ENCODE measurements at regions not wholly inside any gene's neighbourhood (a gene's known extent, or its start where the extent isn't known, plus 50 kb on each side); places are given as distances from the start of the nearest gene placed in this dataset.

DNA sequence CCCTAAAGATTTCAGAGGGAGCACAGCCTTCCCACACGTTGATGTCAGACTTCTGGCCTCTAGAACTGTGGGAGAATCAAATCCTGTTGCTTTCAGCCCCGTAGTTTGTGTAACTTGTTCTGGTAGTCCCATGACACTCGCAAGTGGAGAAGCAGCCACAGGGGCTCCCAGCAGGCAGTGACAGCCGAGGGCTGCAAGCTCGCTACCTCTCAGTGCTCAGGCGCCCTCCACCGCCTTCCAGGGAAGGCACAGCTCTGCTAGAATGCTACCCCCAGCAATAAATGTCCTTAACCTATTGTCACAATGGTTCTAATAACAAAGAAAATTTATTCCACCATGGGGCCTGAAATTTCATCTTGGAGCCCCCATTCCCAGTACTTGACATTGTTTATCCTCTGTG, 143.1 kb upstream of the ZNF236 start:
- DNase-seq = no peak

DNA sequence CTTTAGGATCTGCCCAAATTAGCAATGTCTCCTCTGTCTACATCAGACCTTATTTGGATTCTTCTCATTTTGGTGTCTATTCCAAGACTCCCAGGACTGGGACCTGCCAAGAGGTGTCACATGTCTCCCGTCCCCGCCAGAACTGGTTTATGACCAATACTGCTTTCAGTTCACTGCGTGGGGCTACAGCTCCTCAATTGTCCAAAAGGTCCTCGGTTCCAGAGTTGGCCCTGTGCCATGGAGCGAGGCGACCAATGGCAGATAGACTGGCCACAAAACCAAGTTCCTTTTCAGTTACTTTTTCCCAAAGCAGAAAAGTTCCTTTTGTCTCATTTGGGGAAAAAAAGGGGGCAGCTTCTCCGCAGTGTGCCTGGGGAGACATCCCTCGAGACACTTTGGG, 144.1 kb upstream of the ZNF236 start:
- no peak for DNase-seq

DNA sequence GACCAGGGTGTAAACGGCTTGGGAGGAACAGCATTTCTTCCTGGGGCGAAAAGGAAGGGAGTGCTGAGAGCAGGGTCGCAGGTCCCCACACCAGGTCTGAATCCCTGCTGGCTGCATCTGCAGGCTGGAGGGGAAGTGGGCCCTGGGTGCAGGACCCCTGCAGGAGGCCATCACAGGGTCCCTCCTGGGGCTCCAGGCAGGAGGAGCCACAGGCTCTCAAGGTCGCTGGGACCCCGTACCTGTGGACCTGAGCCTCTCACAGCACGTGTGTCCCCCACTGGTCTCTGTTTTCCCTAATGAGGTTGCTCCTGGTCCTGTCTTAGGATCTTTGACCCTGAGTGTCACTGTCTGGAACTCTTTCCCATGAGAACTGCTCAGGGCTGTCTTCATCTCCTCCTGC, 147.8 kb upstream of the ZNF236 start:
- DNase-seq = no peak

DNA sequence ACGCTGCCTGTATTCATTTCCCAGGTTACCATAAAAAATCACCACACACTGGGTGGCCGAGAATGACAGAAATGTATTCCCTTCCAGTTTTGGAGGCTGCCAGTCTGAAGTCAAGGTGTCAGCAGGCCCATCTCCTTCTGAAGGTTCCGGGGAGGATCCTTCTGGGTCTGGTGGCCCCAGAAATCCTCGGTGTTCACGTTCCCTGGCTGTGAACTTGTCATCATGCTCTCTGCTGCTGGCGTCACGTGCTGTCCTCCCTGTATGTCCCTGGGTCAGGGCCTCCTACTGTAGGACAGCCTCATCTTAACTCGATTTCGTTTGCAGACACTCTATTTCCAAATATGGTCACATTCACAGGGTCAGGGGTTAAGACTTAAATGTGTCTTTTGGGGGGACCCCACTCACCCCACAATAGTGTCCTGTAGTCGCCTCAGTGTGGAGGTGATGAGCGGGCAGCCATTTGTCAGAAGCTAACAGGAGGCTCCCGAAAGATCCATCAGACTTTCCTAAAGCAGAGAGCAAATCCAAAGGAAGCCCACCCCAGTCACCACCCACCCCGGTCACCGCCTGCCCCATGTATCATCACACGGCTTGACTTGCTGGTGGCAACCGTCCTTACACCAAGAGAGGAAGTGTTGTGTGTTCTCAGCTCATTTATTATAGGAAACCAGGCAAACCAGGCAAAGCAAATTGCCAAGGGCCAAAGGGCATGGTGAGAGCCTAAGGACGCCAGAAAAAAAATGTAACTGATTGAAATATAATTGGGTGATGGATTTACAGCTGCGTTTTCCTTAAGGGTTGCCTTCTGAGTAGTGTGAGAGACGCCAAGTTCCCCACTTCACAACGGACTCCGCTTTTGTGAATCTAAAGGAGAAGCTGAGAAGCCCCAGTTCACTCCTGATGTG, 148.8 kb upstream of the ZNF236 start:
- DNase-seq = no peak

DNA sequence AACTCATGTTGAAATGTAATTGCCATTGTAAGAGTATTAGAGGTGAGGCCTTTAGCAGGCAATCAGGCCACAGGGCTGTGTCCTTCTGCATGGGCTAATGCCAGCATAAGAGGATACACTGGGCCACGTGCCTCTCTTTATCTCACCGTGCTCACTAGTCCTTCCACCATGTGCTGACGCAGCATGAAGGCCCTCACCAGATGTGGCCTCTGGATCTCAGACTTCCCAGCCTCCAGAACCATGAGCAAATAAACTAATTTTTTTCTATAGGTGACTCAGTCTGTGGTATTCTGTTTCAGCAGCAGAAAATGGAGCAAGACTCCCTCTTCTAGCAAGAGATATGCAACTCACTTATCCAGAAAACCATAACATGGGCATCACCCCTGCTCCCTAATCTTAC, 149.7 kb upstream of the ZNF236 start:
- no peak for DNase-seq

DNA sequence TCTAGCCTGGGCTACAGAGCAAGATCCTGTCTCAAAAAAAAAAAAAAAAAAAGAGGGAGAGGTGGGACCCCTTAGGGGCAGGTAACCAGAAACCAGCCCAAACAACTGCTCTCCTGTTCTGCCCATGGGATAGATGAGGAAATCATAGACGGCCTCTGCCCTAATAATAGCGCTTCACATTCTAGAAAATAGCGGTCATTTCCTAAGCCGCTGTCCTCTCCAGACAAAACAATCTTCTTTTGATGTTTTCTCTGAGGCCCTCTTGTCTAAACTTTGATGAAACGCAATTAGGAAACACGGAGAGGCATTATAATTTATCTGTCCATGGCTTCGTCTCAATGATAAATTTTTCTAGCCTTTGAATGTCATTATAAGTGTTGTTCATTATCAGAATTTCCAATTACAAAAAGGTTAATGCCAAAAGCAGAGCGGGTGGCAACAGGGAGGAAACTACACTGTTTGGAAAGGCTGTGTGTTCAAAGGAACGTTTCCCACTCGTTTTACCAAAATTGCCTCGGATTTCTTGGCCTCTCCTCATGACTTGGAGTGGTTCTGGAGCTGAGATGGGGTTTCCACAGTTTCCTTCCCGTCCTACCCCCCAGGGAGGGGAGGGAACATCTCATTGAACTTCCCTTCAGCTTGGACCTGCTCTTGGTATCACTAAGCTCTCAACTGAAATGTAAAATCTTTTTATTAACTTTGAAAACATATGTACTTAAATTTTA, 151.6 kb upstream of the ZNF236 start:
- no peak for DNase-seq

DNA sequence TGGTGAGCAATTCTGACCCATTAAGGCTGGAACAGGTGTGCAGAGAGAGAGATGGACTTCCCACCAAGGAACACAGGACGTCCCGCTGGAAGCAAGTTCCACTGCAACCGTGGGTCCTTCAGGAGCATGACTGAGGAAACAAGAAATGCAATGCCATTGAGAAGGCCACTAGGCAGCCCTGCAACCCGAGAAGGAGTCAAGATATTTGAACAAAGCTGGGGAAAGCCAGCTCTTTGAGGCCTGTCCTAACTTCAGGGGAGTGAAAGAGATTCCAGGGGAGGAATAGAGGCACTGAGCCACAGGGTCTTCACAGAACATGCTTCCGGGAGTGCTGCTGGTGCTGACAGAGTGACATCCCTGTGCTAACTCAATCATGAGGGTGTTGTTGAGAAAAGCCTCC, 153.8 kb upstream of the ZNF236 start:
- no peak for DNase-seq

DNA sequence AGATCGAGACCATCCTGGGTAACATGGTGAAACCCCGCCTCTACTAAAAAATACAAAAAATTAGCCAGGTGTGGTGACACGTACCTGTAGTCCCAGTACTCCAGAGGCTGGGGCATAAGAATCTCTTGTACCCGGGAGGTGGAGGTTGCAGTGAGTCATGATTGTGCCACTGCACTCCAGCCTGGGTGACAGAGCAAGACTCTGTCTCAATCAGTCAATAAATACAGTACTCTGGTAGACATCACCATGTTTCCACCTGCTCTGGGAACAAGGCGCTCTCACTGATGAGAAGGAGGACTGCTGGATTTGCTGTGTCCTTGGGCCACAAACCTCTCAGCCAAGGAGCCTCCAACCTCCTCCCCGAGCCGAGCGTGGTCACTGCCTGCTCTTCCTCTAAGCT, 154.2 kb upstream of the ZNF236 start:
- DNase-seq = no peak

DNA sequence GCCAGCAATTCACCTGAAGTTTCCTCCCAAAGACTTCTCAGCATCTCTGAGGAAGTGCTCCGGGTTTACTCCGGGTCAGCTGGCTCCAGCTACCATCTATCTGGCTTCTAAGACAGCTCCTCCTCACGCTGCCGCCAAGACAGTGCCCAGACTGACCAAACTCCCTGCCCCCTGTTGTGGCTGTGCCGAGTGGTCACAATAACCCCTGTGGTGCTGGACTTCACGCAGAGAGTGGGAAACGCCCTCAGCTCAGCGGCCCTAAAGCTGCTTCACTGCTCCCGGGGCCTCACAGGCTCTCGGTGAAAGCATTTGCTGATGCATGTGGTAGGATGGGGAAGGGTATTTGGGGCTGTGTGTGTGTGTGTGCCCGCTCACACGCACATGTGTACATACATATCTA, 154.8 kb upstream of the ZNF236 start:
- no peak for DNase-seq

DNA sequence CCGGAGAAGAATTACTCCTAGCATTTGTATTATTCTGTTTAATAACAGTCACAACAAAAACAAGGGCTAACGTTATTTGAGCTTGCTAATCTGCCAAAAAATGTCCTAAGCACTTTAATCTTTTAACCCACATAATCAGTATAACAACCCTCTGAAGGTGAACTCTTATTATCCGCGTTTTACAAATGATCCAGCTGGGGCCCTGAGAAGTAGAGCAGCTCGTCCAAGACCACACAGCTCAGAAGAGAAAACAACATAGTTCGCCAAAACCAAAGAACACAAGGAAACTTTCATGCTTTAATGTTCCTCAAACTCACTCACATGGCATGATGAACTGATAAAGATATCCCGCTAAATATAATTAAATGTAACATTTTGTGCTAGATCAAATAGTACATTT, 159.7 kb upstream of the ZNF236 start:
- DNase-seq = no peak

DNA sequence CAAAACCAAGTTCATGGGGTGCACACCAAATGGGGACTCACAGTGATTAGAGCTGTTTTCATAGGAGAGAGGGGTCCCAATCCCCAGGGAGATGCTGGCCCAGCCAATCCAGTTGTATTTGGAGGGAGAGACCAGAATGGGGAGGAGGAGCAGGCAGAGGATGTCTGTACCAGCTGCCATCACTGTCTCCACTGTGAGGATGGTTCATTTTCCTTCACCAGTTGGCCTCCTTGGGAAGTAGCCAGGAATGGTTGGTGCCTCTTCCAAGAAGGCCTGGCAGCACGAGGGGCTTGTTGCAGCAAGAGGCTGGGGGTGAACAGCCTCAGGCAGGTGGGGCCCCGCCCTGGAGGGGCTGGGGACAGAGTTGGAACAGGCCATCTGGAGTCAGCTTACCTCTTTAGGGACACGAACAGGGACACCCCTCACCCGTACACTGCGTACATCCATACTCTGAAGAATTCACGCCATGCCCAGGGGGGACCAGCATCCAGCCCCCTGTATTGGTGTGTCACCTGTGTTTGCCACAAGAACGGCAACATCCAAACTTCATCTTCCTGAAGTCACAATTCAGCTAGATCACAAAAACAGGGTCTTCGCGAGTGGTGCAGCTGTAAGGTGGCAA, 161.7 kb upstream of the ZNF236 start:
- DNase-seq = no peak

DNA sequence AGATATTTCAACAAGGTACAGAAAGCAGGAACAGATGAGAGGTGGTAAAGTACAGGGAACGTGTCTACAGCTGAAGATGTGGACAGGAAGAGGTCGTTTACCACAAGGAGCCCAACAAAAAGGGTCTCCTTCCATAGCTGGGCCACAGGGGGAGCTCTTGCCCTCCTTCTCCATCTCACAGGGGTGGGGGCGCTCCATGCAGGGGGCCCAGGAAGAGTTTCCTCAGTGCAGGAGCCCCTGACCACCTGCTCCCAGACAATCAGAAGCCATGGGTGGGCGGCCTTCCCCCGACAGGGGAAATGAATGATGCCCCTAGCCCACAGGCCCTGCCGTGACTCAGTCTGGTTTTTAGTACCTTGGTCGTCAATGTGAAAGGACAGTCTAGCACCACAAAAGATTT, 163.6 kb upstream of the ZNF516 start:
- no peak for DNase-seq

DNA sequence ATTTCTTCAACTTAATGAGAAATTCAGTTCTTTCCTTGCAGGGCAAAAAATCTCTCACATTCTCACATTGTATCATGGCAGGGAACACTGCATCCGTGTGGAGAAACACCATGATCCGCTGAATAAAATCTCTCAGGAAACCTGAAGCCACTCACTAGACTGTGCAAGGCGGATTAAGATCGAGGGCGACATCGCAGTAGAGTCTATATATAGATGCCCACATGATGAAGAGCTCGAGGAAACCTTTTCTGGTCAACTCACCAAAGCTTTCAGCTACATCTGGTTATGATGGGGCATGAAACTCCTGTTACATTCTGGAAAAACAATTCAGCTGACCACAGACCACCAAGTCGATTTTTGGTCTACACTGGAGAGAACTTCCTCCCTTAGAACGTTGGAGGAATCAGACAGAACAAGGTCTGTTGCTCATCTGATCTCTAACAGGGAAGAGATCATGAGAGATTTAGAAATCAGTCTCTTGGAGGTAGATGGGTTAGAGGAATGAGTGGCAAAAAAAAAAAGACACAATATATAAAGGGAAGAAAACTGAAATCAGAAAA, 162.9 kb upstream of the ZNF516 start:
- no peak for DNase-seq

DNA sequence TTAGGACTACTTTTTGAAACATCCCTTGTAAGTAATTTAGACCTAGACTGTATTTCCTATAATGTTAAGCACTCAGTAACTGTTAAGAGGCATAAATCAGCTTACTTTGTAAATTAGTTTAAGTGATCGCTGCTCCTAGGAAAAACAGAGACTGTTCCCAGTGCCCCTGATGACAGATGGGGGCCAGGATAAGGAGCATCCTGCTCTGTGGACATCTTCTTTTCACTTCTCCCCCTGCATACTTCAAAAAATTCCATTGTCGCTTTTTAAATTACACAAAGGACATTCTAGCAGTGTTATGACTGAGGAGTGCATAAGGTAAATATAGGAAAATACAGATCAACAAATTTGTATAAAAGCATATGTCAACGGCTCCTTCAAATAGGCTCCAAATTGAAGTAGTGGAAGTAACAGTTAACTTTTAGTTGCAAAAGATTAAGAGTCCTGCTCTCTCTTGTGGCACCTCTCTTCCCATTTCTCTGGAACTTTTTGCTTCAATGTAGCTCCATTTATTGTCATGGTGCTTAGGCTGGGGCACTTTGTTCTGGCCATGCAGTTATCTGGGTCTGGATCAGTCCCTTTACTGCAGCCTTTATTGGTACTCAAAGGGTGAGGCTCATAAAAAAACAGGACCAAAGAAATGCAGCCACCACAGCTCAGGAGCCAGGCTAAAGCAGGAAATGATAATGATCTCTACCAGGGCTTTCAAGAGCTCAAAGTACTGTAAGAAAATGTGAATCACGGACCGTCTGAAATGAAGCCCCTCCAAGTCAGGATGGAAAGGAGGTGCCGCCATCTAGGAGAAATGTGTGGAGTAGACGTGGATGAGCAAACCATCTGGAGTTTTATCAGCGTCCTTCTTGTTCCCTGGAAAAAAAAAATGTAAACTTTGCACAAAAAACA, 162.1 kb upstream of the ZNF516 start:
- DNase-seq = no peak

DNA sequence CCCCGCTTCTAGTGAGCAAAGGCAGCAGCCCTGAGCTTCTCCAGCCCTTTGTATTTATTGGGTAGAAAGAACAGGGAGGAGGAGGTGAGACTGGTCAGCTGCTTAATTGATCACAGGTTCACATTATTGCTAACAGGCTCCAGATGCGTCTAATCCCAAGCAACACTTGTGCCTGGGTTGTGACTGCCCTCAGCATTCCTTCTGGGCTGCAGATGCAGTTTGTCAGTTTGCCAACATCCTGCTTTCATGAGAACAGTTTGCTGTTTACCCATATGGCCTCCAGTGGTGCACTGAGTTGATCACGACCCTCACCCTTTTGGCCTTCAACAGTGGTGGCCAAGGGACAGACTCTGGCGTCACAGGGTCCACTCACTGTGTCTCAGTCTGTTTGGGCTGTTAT, 159.5 kb upstream of the ZNF516 start:
- DNase-seq = no peak

DNA sequence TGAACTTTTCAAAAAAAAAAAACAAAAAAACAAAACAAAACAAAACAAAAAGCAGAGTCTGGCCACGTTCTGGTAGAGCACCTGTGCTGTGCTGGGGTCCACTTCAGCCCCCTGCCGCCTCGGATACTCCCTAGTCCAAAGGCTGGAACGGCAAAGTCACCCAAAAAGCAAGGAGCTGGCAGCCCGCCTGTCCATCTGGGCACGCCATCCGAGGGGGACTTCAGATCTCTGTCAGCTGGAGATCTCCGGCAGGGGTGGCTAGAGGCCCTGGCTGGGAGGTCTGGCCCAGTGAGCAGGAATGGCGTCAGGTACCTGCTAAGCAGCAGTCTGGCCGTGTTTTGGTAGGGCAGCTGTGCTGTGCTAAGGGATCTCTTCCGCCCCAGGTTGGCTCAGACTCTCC, 152.3 kb upstream of the ZNF516 start:
- no peak for DNase-seq

DNA sequence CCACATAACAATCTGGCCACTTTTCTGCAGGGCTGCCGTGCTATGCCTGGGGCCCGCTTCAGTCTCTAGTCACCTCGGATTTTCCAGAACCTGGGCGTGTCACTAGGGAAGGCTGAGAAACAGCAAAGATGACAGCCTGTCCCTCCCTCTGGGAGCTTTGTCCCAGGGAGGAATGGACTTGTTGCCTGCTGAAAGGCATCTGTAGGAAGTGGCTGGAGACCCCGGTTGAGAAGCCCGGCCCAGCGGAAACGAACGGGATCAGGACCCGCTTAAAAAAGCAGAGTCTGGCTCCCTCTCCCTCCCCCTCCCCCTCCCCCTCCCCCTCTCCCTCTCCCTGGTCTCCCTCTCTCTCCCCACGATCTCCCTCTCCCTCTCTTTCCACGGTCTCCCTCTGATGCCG, 149.5 kb upstream of the ZNF516 start:
- DNase-seq = no peak

DNA sequence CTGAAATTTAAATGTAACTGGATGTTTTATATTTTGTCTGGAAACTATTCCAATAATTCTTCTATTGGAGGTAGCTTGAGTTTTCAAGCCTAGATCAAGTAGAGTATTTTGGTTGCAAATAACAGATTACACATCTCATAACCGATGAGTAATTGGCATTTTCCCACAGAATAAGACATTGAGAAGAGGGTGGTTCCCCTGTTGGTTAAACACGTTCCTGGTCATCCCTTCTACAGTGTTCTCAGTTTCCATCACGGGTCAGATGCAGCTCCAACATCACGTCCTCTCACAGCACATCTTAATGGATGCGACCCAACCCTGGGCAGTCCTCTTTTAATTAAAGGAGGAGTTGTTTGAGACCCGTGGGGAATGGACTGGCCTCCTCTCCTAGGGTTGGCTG, 149.0 kb upstream of the ZNF516 start:
- no peak for DNase-seq

DNA sequence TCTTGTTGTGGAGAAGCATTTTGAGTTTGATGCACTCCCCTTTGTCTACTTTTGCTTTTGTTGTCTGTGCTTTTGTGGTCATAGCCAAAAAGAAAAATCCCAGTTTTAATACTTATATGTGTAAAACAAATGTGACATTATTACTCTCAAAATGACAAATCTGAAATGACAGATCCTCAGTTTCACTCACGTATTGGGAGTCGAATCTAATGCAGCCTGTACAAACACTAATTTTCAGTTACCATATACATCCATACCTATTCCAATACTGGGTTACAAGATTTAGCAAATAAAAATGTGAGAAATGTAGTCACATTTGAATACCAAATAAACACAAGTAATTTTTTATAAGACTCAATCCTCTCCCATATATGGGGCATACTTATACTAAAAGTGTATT, 148.2 kb upstream of the ZNF516 start:
- DNase-seq = no peak

DNA sequence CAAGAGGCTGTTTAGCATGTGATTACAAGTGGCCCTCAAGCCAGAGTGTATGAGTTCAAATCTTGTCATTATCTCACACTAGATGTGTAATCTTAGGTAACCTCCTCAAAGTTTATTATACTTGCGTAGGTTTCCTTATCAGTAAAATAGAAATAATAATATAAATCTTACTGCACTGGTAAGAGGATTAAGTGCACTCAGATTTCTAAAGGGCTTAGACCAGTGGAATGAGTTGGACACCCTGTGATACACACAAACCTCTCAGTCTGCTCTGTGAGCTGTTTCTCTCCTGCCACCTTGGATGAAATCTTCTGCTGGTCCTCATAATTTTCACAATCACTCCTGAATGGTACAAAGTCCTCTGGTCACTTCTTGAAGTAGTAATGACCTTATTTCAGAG, 145.4 kb upstream of the ZNF516 start:
- DNase-seq = no peak

DNA sequence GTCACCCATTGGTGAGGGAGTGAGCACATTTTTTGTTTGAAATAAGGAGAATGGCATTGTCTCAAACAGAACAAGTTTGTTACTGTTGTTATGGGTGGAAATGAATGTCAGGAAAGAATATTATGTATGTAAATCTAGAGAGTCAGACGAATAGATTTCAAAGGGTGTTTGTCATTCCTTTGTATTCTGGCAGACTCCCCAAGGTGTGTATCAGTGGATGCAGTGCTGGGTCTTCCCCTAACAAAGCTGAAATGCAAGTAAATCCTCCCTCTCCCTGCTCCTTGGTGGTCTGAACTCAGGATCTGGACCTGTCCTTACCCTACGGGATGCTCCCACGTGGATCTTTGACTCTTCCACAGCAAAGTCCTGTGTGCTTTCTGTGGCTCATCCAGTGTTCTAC, 139.5 kb upstream of the ZNF516 start:
- DNase-seq = no peak

DNA sequence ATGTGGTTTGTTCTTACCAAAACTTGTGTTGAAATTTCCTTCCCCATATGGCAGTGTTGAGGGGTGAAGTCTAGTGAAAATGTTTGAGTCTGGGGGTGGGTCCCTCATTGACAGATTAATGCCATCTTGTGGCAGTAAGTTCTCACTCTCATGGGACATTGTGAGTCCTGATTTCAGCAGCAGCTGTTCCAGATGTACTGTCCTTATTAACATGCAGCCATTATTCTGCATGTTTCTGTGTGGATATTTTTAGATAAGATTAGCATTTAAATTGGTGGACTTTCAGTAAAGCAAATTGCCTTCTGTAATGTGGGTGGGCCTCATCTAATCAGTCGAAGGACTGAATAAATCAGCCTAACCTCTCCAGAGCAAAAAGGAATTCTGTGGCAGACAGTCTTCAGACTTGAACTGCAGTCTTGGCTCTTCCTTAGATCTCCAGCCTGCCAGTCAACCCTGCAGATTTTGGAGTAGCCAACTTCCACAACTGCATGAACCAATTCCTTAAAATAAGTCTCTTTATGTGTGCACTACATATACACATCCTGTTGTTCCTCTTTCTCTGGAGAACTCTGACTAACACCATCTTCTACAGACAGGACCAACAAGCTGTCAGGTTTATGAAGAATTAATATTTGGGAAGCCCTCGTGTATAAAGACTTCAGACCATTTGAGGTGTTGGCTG, 138.7 kb upstream of the ZNF516 start:
- no peak for DNase-seq
